ENCODE measurements at regions not wholly inside any gene's neighbourhood (a gene's known extent, or its start where the extent isn't known, plus 50 kb on each side); places are given as distances from the start of the nearest gene placed in this dataset.

GRCh38 chr3:18079739-18080138, 337.3 kb upstream of the TBC1D5 start:
- no peaks in the 10 kb centered on the region for H3K9me3 ChIP-seq (ENCODE audit: low read depth)
- H3K9ac ChIP-seq: no peak overlapping the region
- H4K20me1 ChIP-seq (ENCODE audit: insufficient read depth): no peaks in the 10 kb centered on the region
- TF ChIP-seq EZH2phosphoT487 (IDR thresholded peaks at IDR 0.05; ENCODE audit: insufficient read depth, low read depth): no peak
- no peak for TF ChIP-seq EZH2 (IDR thresholded peaks at IDR 0.05; ENCODE audit: insufficient read depth, poor library complexity, severe bottlenecking)
- H3K4me1 ChIP-seq (ENCODE audit: insufficient read depth): peaks cover 14% of the 10 kb centered on the region
- H3K4me2 ChIP-seq (ENCODE audit: unreplicated experiment): peak overlapping the region; percentile 70
- no peak overlapping the region for H3K4me3 ChIP-seq
- H3F3A ChIP-seq (ENCODE audit: insufficient read depth): peaks cover 13% of the 10 kb centered on the region
- in situ Hi-C loops (cut with MboI): no loop called here
- H3K27me3 ChIP-seq (replicated peaks; ENCODE audit: insufficient read depth): no peaks in the 10 kb centered on the region
- 52 to 57% methylated on average over 3 of the region's 3 CpGs for WGBS, 2 experiments (ENCODE audit: low coverage in 1 of 2, low lambda C conversion rate in 2 of 2, missing lambda C conversion rate in 2 of 2)
- peak overlapping the region; percentile 77 for H2AFZ ChIP-seq
- no peaks in the 10 kb centered on the region for H3K36me3 ChIP-seq (ENCODE audit: low read depth)
- H3K27ac ChIP-seq: peak overlapping the region; percentile 20; the same call in 1 of the 2 replicates
- peak; percentile 6 for DNase-seq
- H3K79me2 ChIP-seq (ENCODE audit: insufficient read depth): no peaks in the 10 kb centered on the region
- no peaks in the 10 kb centered on the region for H3K9me2 ChIP-seq (ENCODE audit: insufficient read depth)

GRCh38 chr3:18079062-18079461, 336.6 kb upstream of the TBC1D5 start:
- Histone ChIP-seq H3F3A (ENCODE audit: insufficient read depth) (peaks cover 13% of the 10 kb centered on the region), H3K79me2 (ENCODE audit: insufficient read depth) (no peaks in the 10 kb centered on the region), H3K36me3 (ENCODE audit: low read depth) (no peaks in the 10 kb centered on the region), H3K27ac (no peak overlapping the region), H3K4me1 (ENCODE audit: insufficient read depth) (peaks cover 14% of the 10 kb centered on the region), H3K9ac (no peak overlapping the region), H4K20me1 (ENCODE audit: insufficient read depth) (no peaks in the 10 kb centered on the region), H3K27me3 (replicated peaks; ENCODE audit: insufficient read depth) (no peaks in the 10 kb centered on the region), H3K9me3 (ENCODE audit: low read depth) (no peaks in the 10 kb centered on the region), H3K9me2 (ENCODE audit: insufficient read depth) (no peaks in the 10 kb centered on the region), H3K4me2 (ENCODE audit: unreplicated experiment) (no peak overlapping the region), H2AFZ (no peak overlapping the region), H3K4me3 (no peak overlapping the region)
- in situ Hi-C loops (cut with MboI): no loop called here
- WGBS, 2 experiments (ENCODE audit: low coverage in 1 of 2, low lambda C conversion rate in 2 of 2, missing lambda C conversion rate in 2 of 2): 92 to 94% methylated on average over 3 of the region's 3 CpGs
- DNase-seq: no peak
- no peak for TF ChIP-seq EZH2 (IDR thresholded peaks at IDR 0.05; ENCODE audit: insufficient read depth, poor library complexity, severe bottlenecking)
- TF ChIP-seq EZH2phosphoT487 (IDR thresholded peaks at IDR 0.05; ENCODE audit: insufficient read depth, low read depth): no peak

DNA sequence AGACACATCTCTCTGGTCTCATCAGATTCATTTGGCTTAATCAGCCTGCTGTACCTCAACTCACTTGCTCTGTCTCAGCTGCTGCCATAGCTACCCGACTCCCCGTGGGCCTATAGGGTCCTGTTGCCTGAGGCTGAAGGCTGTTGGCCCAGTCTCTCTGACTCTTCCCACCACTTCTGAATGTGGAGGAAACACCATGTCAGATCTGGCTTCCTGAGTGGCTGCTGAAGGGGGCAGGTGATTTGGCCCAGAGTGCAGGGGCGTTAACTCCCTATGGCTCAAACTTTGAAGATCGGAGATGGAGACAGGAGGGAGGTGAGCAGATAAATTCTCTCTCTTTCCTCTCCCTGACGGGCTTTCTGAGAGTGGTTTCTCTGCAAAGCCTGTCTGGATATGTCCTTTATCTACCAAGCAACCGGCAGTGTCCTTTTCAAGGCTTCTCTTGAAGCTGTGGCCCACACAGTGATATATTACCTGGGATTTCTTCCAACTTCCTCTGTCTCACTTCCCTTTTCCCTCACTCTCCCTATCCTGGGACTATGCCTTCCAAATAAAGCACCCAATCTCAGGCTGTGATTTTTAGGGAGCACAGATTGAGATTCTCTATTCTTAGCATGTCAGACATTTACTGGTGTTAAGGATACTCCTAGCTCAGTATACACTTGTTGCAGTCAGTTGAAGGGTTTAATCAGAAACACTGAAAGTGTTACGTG, 334.9 kb upstream of the TBC1D5 start:
- TF ChIP-seq EZH2phosphoT487 (IDR thresholded peaks at IDR 0.05; ENCODE audit: insufficient read depth, low read depth) (no peak), EZH2 (IDR thresholded peaks at IDR 0.05; ENCODE audit: insufficient read depth, poor library complexity, severe bottlenecking) (no peak)
- Histone ChIP-seq H3K79me2 (ENCODE audit: insufficient read depth) (no peaks in the 10 kb centered on the region), H3K9ac (no peak overlapping the region), H3K27ac (no peak overlapping the region), H2AFZ (no peak overlapping the region), H3K4me3 (no peak overlapping the region), H3K4me2 (ENCODE audit: unreplicated experiment) (no peak overlapping the region), H3K27me3 (replicated peaks; ENCODE audit: insufficient read depth) (no peaks in the 10 kb centered on the region), H3F3A (ENCODE audit: insufficient read depth) (peaks cover 13% of the 10 kb centered on the region), H3K9me3 (ENCODE audit: low read depth) (no peaks in the 10 kb centered on the region), H3K36me3 (ENCODE audit: low read depth) (no peaks in the 10 kb centered on the region), H4K20me1 (ENCODE audit: insufficient read depth) (no peaks in the 10 kb centered on the region), H3K9me2 (ENCODE audit: insufficient read depth) (no peaks in the 10 kb centered on the region), H3K4me1 (ENCODE audit: insufficient read depth) (peaks cover 14% of the 10 kb centered on the region)
- in situ Hi-C loops (cut with MboI): no loop called here
- WGBS, 2 experiments (ENCODE audit: low coverage in 1 of 2, low lambda C conversion rate in 2 of 2, missing lambda C conversion rate in 2 of 2): 60 to 64% methylated on average over 7 of the region's 7 CpGs
- no peak for DNase-seq

GRCh38 chr3:18076301-18076700, 333.9 kb upstream of the TBC1D5 start:
- TF ChIP-seq EZH2phosphoT487 (IDR thresholded peaks at IDR 0.05; ENCODE audit: insufficient read depth, low read depth) (no peak), EZH2 (IDR thresholded peaks at IDR 0.05; ENCODE audit: insufficient read depth, poor library complexity, severe bottlenecking) (no peak)
- 100% methylated on average over 1 of the region's 1 CpG for WGBS, 2 experiments (ENCODE audit: low coverage in 1 of 2, low lambda C conversion rate in 2 of 2, missing lambda C conversion rate in 2 of 2)

More at GRCh38 chr3:18076301-18076700, 333.9 kb upstream of the TBC1D5 start:
- in situ Hi-C loops (cut with MboI): no loop called here
- no peaks in the 10 kb centered on the region for H3K36me3 ChIP-seq (ENCODE audit: low read depth)
- H3F3A ChIP-seq (ENCODE audit: insufficient read depth): peaks cover 13% of the 10 kb centered on the region
- H3K27me3 ChIP-seq (replicated peaks; ENCODE audit: insufficient read depth): no peaks in the 10 kb centered on the region
- H3K9me2 ChIP-seq (ENCODE audit: insufficient read depth): no peaks in the 10 kb centered on the region
- H3K79me2 ChIP-seq (ENCODE audit: insufficient read depth): no peaks in the 10 kb centered on the region
- H2AFZ ChIP-seq: no peak overlapping the region
- no peak overlapping the region for H3K27ac ChIP-seq
- H3K4me2 ChIP-seq (ENCODE audit: unreplicated experiment): no peak overlapping the region
- no peak overlapping the region for H3K9ac ChIP-seq
- peaks cover 21% of the 10 kb centered on the region for H3K4me1 ChIP-seq (ENCODE audit: insufficient read depth)
- DNase-seq: no peak
- H3K4me3 ChIP-seq: no peak overlapping the region
- no peaks in the 10 kb centered on the region for H3K9me3 ChIP-seq (ENCODE audit: low read depth)
- H4K20me1 ChIP-seq (ENCODE audit: insufficient read depth): no peaks in the 10 kb centered on the region
